ENCODE measurements at regions not wholly inside any gene's neighbourhood (a gene's known extent, or its start where the extent isn't known, plus 50 kb on each side); places are given as distances from the start of the nearest gene placed in this dataset.
"Not testable (repeated sequence)": the region's sequence is repeated elsewhere in the genome, so short reads cannot be mapped to it uniquely, and the experiment has no call there.

- peak in 1 of 3 experiments; percentile 12 for DNase-seq
Measured at GRCh38 chr12:83796531-83796930, 1109.8 kb downstream of the TMTC2 start.

DNA sequence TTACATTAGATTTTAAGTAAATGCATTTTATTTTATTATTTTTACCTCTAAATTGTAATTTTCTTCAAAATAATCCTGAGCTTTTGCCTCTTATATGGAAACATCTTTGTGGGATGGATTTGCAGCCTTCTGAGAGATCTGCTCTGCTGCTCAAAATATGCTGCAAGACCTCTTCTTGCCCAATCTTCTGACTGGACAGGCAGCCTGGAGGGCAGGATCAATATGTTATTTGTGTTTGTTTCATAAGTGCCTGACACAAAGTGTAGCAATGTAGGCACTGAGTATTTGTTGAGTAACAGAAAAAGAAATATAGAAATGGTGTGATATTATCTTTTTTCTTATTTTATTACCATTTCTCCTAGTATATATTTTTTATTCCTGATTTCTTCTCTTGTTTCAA is 1106.9 kb downstream of the TMTC2 start:
- no peak for DNase-seq

- no peak for DNase-seq
Measured at GRCh38 chr12:83784298-83784890, 1097.7 kb downstream of the TMTC2 start.

DNA sequence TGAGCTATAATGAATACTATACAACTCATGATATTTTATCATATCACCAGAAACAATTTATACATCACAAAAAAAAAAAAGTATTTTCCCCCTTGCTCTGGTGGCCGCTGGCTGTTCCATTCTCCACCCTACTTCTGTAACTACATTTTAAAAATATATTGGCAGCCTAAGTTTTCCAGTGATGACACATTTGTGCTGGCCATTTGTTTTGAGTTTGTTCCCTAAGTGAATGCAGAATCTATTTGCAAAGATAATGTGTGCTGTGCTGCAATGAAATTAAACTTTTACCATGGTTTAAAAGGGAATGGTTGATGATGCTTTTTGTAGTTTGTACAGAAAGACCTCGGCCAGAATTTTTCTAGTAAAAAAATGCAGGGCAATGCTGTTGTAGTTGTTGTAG is 1092.8 kb downstream of the TMTC2 start:
- DNase-seq, result no peak

GRCh38 chr12:83769151-83769550 is 1082.4 kb downstream of the TMTC2 start:
- no peak for DNase-seq

GRCh38 chr12:83767723-83768122 is 1081.0 kb downstream of the TMTC2 start:
- no peak for DNase-seq

DNA sequence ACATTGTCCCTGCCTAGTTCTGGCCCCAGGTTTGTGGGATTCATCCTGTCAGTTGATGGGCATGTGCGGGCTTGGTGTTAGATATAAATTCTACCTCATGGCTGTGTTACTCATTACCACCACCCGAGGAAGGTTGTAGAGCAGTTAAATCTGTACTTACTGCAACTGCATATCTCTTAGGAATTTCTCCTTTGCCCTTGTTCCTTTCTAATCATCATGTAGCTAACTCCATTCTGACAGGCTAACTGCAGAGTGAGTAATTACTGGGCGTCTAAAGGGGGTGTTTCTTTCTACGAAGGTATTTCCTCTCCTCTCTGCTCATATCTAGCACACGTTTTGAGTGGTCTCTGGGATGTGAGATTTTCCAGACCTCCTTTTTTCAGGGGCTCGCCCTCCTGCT is 1076.7 kb downstream of the TMTC2 start:
- DNase-seq, result no peak

- DNase-seq, result no peak
Measured at GRCh38 chr12:83759906-83760305, 1073.2 kb downstream of the TMTC2 start.

GRCh38 chr12:83758888-83759631 is 1072.4 kb downstream of the TMTC2 start:
- no peak for DNase-seq

- DNase-seq, result no peak
Measured at GRCh38 chr12:83753904-83754303, 1067.2 kb downstream of the TMTC2 start.

GRCh38 chr12:83753205-83753604 is 1066.5 kb downstream of the TMTC2 start:
- DNase-seq, result no peak

DNA sequence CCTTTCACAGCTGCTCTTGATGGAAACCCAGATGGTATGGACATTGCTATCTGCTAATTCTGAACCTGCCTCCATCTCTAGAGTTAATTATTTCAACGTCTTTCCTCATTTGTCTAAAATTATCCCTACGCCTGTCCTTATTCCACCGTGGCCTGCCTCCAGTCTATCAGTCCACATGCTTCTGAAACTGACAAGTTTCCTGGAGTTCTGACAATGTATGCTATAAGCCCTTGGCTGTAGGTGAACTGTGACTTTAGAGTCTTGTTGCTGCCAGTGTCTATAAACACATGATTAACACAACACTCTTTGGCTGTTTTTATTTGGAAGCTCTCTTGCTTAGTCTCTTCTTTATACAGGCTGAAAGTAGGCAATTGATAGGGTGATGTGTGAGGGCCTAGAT is 1052.9 kb downstream of the TMTC2 start:
- no peak for DNase-seq

DNA sequence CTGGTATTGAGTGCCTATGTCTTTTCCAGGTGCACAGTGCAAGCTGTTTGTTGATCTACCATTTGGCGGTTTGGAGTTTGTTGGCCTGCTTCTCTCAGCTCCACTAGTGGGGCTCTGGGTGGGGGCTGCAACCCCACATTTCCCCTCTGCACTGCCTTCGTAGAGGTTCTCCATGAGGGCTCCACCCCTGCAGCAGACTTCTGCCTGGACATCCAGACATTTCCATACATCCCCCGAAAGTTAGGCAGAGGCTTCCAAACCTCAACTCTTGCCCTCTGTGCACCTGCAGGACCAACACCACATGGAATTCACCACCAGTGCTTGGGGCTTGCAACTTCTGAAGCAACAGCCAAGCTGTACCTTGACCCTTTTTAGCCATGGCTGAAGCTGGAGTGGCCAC is 1024.1 kb downstream of the TMTC2 start:
- DNase-seq, result no peak

DNA sequence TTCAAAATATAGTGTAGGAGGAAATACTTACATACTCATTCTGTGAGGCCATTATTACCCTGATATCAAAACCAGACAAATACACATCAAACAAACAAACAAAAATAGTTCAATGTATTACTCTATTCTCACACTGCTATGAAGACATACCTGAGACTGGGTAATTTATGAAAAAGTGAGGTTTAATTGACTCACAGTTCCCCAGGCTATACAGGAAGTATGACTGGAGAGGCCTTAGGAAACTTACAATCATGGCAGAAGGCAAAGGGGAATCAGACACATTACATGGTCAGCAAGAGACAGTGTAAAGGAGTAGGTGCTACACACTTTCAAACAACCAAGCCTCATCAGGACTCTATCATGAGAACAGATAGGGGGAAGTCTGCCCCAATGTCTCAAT is 1023.2 kb downstream of the TMTC2 start:
- no peak for DNase-seq

DNA sequence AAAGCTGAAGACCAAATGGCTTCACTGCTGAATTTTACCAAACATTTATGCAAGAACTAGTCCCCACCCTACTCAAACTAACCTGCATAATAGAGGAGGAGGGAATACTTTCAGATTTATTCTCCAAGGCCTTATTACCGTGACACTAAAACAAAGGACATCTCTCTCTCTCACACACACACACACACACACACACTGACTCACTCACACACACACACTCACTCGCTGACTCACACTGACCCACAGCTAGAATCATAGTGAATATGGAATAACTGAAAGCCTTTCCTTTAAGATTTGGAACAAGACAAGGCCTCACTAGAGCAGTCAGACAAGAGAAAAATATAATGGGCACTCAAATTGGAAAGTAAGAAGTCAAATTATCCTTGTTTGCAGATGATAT is 1014.1 kb downstream of the TMTC2 start:
- DNase-seq, result no peak

- not testable (repeated sequence) for DNase-seq
Measured at GRCh38 chr12:83696311-83696710, 1009.6 kb downstream of the TMTC2 start.

DNA sequence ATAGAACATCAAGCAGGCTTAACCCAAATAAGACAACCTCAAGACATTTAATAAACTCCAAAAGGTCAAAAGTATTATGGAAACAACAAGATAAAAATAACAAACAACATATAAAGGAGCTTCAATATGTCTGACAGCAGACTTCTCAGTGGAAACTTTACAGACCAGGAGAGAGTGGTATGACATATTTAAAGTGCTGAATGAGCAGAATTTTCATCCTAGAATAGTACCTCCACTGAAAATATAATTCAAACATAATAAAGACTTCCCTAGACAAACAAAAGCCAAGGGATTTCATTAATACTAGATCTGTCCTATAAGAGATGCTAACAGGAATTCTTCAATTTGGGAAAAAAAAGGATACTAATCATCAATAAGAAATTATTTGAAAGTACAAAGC is 1005.0 kb downstream of the TMTC2 start:
- no peak for DNase-seq

DNA sequence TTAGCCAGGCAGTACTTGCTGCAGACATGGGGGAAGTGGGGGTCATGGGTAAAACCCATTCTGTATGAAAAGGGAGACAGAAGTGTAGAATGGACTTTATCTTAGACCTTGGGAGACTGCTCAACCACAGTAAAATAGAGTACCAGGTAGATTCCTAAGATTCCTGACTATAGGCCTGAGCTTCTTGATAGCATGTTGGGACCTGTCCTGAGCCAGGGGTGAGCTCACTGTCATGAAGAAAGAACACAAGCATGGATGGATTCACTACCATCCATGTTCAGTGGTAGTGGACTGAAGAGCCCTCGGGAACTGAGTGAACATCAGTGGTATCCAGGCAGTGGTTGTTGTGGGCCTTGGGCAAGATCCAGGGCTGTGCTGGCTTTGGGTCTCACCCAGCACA is 1003.8 kb downstream of the TMTC2 start:
- DNase-seq, result no peak

GRCh38 chr12:83689333-83689732 is 1002.6 kb downstream of the TMTC2 start:
- no peak for DNase-seq

DNA sequence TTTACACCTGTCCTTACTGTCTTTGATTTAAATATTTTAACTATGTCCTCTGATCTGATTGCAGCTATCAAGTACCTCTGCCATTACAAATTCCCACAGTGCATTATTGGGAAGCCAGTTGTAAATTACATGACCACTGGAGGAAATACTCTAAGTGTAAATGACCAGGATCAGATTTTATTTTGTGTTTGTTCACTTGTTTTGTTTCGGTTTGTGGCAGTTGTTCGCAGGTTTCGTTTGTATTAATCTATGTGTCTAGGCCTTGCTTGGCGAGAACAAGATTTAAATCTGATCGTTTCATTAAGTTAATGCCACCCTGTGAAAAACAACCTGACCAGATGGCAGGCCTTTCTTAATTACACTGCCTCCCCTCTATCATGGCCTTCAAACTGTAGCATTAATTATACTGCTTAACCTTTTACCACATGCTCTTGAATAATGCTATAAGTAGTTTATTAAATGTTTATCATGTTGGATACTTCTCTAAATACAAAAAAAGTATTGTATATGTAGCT is 990.1 kb downstream of the TMTC2 start:
- peak in 2 of 3 experiments; percentile 22 to 79 for DNase-seq

- DNase-seq, result no peak
Measured at GRCh38 chr12:83666690-83667089, 980.0 kb downstream of the TMTC2 start.

DNA sequence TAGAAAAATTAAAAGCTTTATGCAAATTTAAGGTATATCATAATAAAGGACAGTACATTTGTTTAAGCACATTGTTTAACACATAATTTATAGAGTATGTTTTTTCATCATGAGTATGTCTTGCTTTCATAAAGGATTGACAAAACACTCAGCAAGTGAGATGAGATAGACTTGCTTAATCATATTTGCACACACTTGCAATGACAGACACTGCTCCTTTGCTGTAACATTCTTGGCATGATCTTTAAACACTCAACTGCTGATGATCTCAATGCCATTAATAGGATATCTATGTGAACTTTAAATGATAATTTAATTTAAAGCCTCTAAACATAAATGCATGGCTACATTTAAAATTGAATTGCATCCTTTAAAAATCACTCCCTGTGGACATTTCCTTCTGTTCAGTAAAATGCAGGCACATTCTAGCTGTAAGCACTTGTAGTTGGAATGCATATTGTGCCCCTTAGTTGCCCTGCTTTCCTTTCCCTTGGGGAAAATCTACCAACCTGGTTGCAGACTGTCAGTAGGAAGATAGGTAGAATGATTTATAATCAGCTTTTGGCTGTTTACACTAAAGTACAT is 979.0 kb downstream of the TMTC2 start:
- peak in 1 of 3 experiments; percentile 50 for DNase-seq

- DNase-seq, result peak; percentile 39 to 96 (median 75)
Measured at GRCh38 chr12:83664650-83665049, 977.9 kb downstream of the TMTC2 start.

- peak in 1 of 3 experiments; percentile 32 for DNase-seq
Measured at GRCh38 chr12:83660727-83661358, 974.1 kb downstream of the TMTC2 start.
